AG04450 (cell line): ENCODE measurements at regions not wholly inside any gene's neighbourhood (a gene's known extent, or its start where the extent isn't known, plus 50 kb on each side); places are given as distances from the start of the nearest gene placed in this dataset.

Experiments used
- CTCF ChIA-PET: fragments of 300-600, 350-600 bp; formaldehyde crosslinking; extraction: SDS; loops from one replicate; lab custom pipeline; 2022; ENCODE audit warnings: antibody characterized with exemption, inconsistent platforms; lab: Charles Lee
- POLR2A ChIA-PET: fragments of 350-600 bp; formaldehyde crosslinking; extraction: SDS; loops from one replicate; lab custom pipeline; 2021; ENCODE audit warnings: antibody characterized with exemption, inconsistent platforms; lab: Yijun Ruan, JAX
- DNase-seq: peaks from one replicate; pipeline ENCODE4 v3.0.0-alpha.2; 2011; ENCODE audit warnings: low read depth, low spot score
- H3K27ac ChIP-seq: one replicate; pipeline ENCODE4 v1.5.1; 2012; ENCODE audit warnings: low read depth, low read length, control low read depth
- H3K27me3 ChIP-seq: one replicate; pipeline ENCODE4 v1.6.0; 2012; ENCODE audit warnings: low read length; ENCODE audit not compliant: control insufficient read depth, insufficient read depth
- H3K4me3 ChIP-seq: 2 replicates; pipeline ENCODE4 v1.5.1; 2011; ENCODE audit warnings: mild to moderate bottlenecking, low read depth, low read length, control low read depth
- H3K9me3 ChIP-seq: 2 replicates; pipeline ENCODE4 v1.5.1; 2012; ENCODE audit warnings: low read length; ENCODE audit not compliant: control insufficient read depth, insufficient read depth
- TF ChIP-seq, protein P1 (sequence below): IDR thresholded peaks from 2 replicates; pipeline ENCODE4 v1.5.1; 2011; ENCODE audit warnings: low read depth, low read length, control low read depth, inconsistent platforms

DNA sequence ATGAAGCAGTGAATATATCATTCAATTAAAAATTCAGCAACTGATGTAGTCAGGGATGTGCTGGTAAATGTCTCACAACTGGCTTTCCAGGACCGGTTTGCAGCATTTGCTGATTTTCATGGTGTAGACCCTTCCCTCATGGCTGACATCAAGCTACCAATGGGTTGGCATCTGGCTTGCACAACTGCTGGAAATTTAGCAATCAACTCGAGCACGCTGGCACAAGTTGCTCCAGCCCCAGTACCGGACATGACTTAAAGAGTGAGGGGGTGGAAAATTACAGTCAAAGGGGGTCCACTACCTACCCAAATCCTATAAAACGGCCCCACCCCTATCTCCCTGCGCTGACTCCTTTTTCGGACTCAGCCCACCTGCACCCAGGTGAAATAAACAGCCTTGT lies 198.4 kb upstream of the NRP1 start:
- POLR2A ChIA-PET, result no interaction called here

DNA sequence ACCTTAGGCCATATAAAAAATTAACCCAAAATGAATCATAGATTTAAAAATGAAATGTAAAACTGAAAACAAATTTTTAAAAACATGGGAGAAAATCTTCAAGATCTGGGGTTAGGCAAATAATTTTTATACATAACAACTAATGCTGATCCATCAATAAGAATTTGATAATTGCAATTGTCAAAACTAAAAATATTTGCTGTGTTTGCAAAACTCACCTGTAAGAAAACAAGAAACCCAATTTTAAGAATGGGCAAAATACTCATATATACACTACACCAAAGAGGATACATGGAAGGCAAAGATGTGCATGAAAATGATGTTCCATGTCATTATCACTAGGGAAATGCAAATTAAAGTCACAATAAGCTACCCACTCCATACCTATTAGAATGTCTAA lies 194.8 kb upstream of the NRP1 start:
- ChIA-PET CTCF (no interaction called here), POLR2A (no interaction called here)
- H3K4me3 ChIP-seq, result no peak overlapping the region
- no peak overlapping the region for H3K27ac ChIP-seq
- TF ChIP-seq, protein P1, sequence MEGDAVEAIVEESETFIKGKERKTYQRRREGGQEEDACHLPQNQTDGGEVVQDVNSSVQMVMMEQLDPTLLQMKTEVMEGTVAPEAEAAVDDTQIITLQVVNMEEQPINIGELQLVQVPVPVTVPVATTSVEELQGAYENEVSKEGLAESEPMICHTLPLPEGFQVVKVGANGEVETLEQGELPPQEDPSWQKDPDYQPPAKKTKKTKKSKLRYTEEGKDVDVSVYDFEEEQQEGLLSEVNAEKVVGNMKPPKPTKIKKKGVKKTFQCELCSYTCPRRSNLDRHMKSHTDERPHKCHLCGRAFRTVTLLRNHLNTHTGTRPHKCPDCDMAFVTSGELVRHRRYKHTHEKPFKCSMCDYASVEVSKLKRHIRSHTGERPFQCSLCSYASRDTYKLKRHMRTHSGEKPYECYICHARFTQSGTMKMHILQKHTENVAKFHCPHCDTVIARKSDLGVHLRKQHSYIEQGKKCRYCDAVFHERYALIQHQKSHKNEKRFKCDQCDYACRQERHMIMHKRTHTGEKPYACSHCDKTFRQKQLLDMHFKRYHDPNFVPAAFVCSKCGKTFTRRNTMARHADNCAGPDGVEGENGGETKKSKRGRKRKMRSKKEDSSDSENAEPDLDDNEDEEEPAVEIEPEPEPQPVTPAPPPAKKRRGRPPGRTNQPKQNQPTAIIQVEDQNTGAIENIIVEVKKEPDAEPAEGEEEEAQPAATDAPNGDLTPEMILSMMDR, result no peak
- H3K9me3 ChIP-seq, result no peaks in the 10 kb centered on the region
- H3K27me3 ChIP-seq, result no peaks in the 10 kb centered on the region
- DNase-seq, result no peak

More for the DNA sequence above, 198.4 kb upstream of the NRP1 start:
- H3K27ac ChIP-seq, result no peak overlapping the region
- CTCF ChIA-PET, result no interaction called here
- no peaks in the 10 kb centered on the region for H3K9me3 ChIP-seq
- TF ChIP-seq, protein P1, result no peak
- no peak overlapping the region for H3K4me3 ChIP-seq
- DNase-seq, result no peak
- no peaks in the 10 kb centered on the region for H3K27me3 ChIP-seq

DNA sequence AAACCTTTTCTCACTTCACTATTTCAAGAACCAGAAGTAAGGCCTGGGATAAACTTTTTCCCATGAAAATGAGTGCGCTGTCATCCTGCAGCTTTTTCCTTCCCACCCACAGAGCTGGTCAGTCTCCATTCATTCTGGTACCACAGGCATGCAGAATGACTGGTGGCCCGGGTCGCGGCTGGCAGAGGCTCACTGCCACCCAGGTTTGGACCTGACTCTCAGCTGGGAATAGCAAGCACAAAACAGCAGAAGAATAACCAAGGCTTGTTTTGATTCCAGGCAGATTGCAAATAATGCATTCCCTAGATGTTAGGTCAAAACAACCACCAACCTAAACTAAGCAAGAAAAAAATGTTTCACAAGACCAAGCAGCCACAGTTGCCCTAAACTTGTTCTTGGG lies 190.5 kb upstream of the NRP1 start:
- H3K27me3 ChIP-seq, result no peaks in the 10 kb centered on the region
- CTCF ChIA-PET, result no interaction called here
- no peaks in the 10 kb centered on the region for H3K9me3 ChIP-seq
- DNase-seq, result peak; percentile 10
- no peak overlapping the region for H3K4me3 ChIP-seq
- peak overlapping the region; percentile 24 for H3K27ac ChIP-seq
- TF ChIP-seq, protein P1, result no peak
- POLR2A ChIA-PET, result no interaction called here

DNA sequence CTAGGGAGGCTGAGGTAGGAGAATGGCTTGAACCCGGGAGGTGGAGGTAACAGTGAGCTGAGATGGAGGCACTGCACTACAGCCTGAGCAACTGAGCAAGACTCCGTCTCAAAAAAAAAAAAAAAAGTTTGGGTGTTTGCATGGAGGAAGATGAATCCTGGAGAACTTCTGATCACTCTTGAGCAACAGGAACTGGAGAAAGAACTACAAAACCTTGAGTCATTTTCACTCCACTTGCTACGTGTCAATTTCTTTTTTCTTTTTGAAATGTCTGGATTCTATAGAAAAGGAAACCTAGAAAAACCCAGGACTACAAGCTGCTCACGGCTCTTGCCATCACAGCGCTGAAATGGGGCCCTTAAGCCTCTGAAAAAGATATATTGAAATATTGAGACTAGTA lies 189.6 kb upstream of the NRP1 start:
- ChIA-PET POLR2A (no interaction called here), CTCF (interaction anchor here (0.5 kb wide), 1 partner anchor 28 kb away, joined by 8 read pairs; no protein-coding TSS in a partner anchor)
- H3K4me3 ChIP-seq, result no peak overlapping the region
- no peaks in the 10 kb centered on the region for H3K27me3 ChIP-seq
- TF ChIP-seq, protein P1, result no peak
- no peak for DNase-seq
- H3K27ac ChIP-seq, result no peak overlapping the region
- no peaks in the 10 kb centered on the region for H3K9me3 ChIP-seq

DNA sequence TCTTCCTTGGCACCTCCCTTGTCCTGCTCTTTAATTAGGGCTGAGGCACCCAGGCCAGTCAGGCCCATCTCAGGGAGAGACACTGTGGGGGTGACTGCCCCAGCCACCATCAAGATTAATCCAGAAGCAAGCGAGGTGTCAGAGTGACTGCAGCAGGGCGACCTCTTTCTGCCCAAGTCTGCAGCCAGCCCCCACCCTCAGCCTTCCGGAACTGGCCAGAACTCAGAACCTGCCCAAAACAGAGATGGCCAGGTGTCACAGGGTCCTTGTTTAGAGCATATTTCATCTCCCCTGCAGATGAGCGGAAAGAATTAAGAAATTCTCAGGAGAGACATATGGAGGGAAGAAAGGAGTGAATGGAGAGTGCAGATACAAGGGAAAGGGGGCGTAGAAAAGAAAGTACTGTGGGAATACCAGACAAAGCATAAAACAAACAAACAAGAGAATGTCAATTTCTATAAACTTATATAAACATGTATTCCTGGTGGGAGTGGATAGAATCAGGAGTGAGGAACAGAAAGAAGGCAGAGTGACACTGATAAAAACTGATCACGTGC lies 188.8 kb upstream of the NRP1 start:
- CTCF ChIA-PET, result interaction anchor here (0.6 kb wide), 1 partner anchor 76 kb away, joined by 3 read pairs; no protein-coding TSS in a partner anchor
- POLR2A ChIA-PET, result no interaction called here
- H3K27ac ChIP-seq, result no peak overlapping the region

More for the DNA sequence above, 188.8 kb upstream of the NRP1 start:
- H3K9me3 ChIP-seq, result no peaks in the 10 kb centered on the region
- no peak for DNase-seq
- H3K4me3 ChIP-seq, result no peak overlapping the region
- H3K27me3 ChIP-seq, result no peaks in the 10 kb centered on the region
- TF ChIP-seq, protein P1, result no peak
